IMR-90 (cell line): ENCODE measurements at regions not wholly inside any gene's neighbourhood (a gene's known extent, or its start where the extent isn't known, plus 50 kb on each side); places are given as distances from the start of the nearest gene placed in this dataset.

Experiments used
- ATAC-seq: fragments of 200-7000 bp; cut with Tn5 transposase; 2 replicates; pipeline ENCODE4 v1.9.1; 2020; ENCODE audit warnings: low read depth, mild to moderate bottlenecking, moderate library complexity
- BruUV-seq: library from RNA; stranded (reverse); fragments of 400-500 nt; replicated peaks from 2 replicates; lab custom pipeline; 2021; lab: Mats Ljungman, UMichigan
- CTCF ChIA-PET: fragments of 300-600 bp; formaldehyde crosslinking; extraction: SDS; loops from one replicate; lab custom pipeline; 2021; ENCODE audit warnings: antibody characterized with exemption; lab: Yijun Ruan, JAX
- POLR2A ChIA-PET: fragments of 300-600 bp; sonication (Branson Sonifier 250); formaldehyde crosslinking; loops from one replicate; lab custom pipeline; 2022; ENCODE audit warnings: antibody characterized with exemption; ENCODE audit not compliant: unreplicated experiment; lab: Charles Lee
- DNase-seq: peaks from one replicate; pipeline ENCODE4 v3.0.0; 2013
- H2AFZ ChIP-seq: replicated peaks from 2 replicates; pipeline ENCODE3; 2013; ENCODE audit warnings: low read length, mild to moderate bottlenecking; ENCODE audit not compliant: poor library complexity
- H2AK5ac ChIP-seq: 2 replicates; pipeline ENCODE4 v1.6.1; 2013; ENCODE audit warnings: low read depth, low read length, inconsistent platforms
- H2AK9ac ChIP-seq: replicated peaks from 2 replicates; pipeline ENCODE3; 2013; ENCODE audit warnings: mild to moderate bottlenecking, low read depth, low read length, moderate library complexity; ENCODE audit not compliant: poor library complexity
- H2BK120ac ChIP-seq: 2 replicates; pipeline ENCODE4 v1.6.1; 2013; ENCODE audit warnings: low read depth, low read length, inconsistent platforms
- H2BK15ac ChIP-seq: 3 replicates; pipeline ENCODE4 v1.6.1; 2013; ENCODE audit warnings: low read depth, low read length, inconsistent platforms
- H2BK20ac ChIP-seq: 2 replicates; pipeline ENCODE4 v1.6.1; 2013; ENCODE audit warnings: low read depth, mild to moderate bottlenecking, inconsistent platforms, low read length, moderate library complexity
- H2BK5ac ChIP-seq: 2 replicates; pipeline ENCODE4 v1.6.1; 2013; ENCODE audit warnings: mild to moderate bottlenecking, low read depth, low read length, inconsistent platforms; ENCODE audit not compliant: poor library complexity, severe bottlenecking
- H3K14ac ChIP-seq: replicated peaks from 2 replicates; pipeline ENCODE4 v1.6.1; 2013; ENCODE audit warnings: low read depth, low read length, inconsistent platforms
- H3K18ac ChIP-seq: 2 replicates; pipeline ENCODE4 v1.6.1; 2013; ENCODE audit warnings: low read depth, low read length, control low read depth
- H3K23ac ChIP-seq: 2 replicates; pipeline ENCODE4 v1.6.1; 2013; ENCODE audit warnings: low read depth, low read length, inconsistent platforms
- H3K27ac ChIP-seq: 2 replicates; pipeline ENCODE4 v1.5.1; 2013; ENCODE audit warnings: mild to moderate bottlenecking, control low read depth, low read length; ENCODE audit not compliant: insufficient read depth
- H3K27me3 ChIP-seq: 2 replicates; pipeline ENCODE4 v1.6.1; 2013; ENCODE audit warnings: low read length; ENCODE audit not compliant: control insufficient read depth, insufficient read depth
- H3K36me3 ChIP-seq: 2 replicates; pipeline ENCODE4 v1.6.1; 2013; ENCODE audit warnings: low read length, mixed read lengths; ENCODE audit not compliant: control insufficient read depth, insufficient read depth
- H3K4ac ChIP-seq: 2 replicates; pipeline ENCODE4 v1.6.1; 2013; ENCODE audit warnings: low read depth, low read length, inconsistent platforms
- H3K4me1 ChIP-seq: 2 replicates; pipeline ENCODE4 v1.6.1; 2013; ENCODE audit warnings: low read length, mixed read lengths; ENCODE audit not compliant: control insufficient read depth, insufficient read depth
- H3K4me2 ChIP-seq: 2 replicates; pipeline ENCODE4 v1.6.1; 2013; ENCODE audit warnings: low read depth, mild to moderate bottlenecking, control low read depth, low read length, moderate library complexity
- H3K4me3 ChIP-seq: 2 replicates; pipeline ENCODE4 v1.5.1; 2013; ENCODE audit warnings: low read depth, mild to moderate bottlenecking, control low read depth, low read length, moderate library complexity; ENCODE audit not compliant: insufficient read depth
- H3K56ac ChIP-seq: 2 replicates; pipeline ENCODE4 v1.6.1; 2013; ENCODE audit warnings: low read length, inconsistent platforms; ENCODE audit not compliant: insufficient read depth; ENCODE audit errors: extremely low read depth
- H3K79me1 ChIP-seq, 2 experiments: 2 replicates each; pipeline ENCODE4 v1.6.1; 2013; ENCODE audit warnings: low read length in 2 of 2, inconsistent platforms in 1 of 2, low read depth in 1 of 2
- H3K9ac ChIP-seq: 2 replicates; pipeline ENCODE4 v1.6.1; 2013; ENCODE audit warnings: low read depth, low read length, control low read depth
- H3K9me1 ChIP-seq: 2 replicates; pipeline ENCODE4 v1.6.1; 2013; ENCODE audit warnings: low read length, inconsistent platforms; ENCODE audit not compliant: insufficient read depth
- H3K9me3 ChIP-seq: 2 replicates; pipeline ENCODE4 v1.6.1; 2013; ENCODE audit warnings: low read length; ENCODE audit not compliant: control insufficient read depth, insufficient read depth
- H4K20me1 ChIP-seq: 2 replicates; pipeline ENCODE4 v1.6.1; 2013; ENCODE audit warnings: low read length, inconsistent platforms; ENCODE audit not compliant: insufficient read depth
- H4K5ac ChIP-seq: 2 replicates; pipeline ENCODE4 v1.6.1; 2013; ENCODE audit warnings: mild to moderate bottlenecking, low read depth, low read length, control low read depth
- H4K8ac ChIP-seq, 2 experiments: 2 replicates each; pipeline ENCODE4 v1.6.1; 2013; ENCODE audit warnings: low read depth in 2 of 2, low read length in 2 of 2, control low read depth in 1 of 2, inconsistent platforms in 1 of 2
- H4K91ac ChIP-seq: 2 replicates; pipeline ENCODE4 v1.6.1; 2013; ENCODE audit warnings: low read depth, low read length, inconsistent platforms; ENCODE audit not compliant: insufficient read depth
- CEBPB ChIP-seq: IDR thresholded peaks from 2 replicates; pipeline ENCODE4 v1.6.1; 2012; ENCODE audit warnings: low read depth, low read length, improper control_type of control experiment
- MAZ ChIP-seq: IDR thresholded peaks from 2 replicates; pipeline ENCODE4 v1.6.1; 2012; ENCODE audit warnings: low read depth, mild to moderate bottlenecking, low read length, improper control_type of control experiment, moderate library complexity, borderline replicate concordance
- RCOR1 ChIP-seq: IDR thresholded peaks from 2 replicates; pipeline ENCODE4 v1.6.1; 2012; ENCODE audit warnings: mild to moderate bottlenecking, low read length, improper control_type of control experiment; ENCODE audit not compliant: insufficient replicate concordance
- RFX5 ChIP-seq: IDR thresholded peaks from 2 replicates; pipeline ENCODE4 v1.8.0; 2012; ENCODE audit warnings: low read depth, mild to moderate bottlenecking, low read length, moderate library complexity
- WGBS, 2 experiments: methylation state at CpG; one replicate each; pipeline versions ENCODE4 v1.1.5 to v1.1.7; 2013; ENCODE audit warnings: missing lambda C conversion rate in 2 of 2; ENCODE audit not compliant: insufficient read length in 1 of 2; ENCODE audit errors: extremely low coverage in 2 of 2; 5-methylcytosine and 5-hydroxymethylcytosine counted together
- dilution Hi-C: fragments of 300-500 bp; cut with HindIII; formaldehyde crosslinking; loops from one replicate; pipeline ENCODE4 v1.14.3; 2018; ENCODE audit warnings: low sequenced_read_pairs; ENCODE audit not compliant: unreplicated experiment
- in situ Hi-C: fragments of 300-500 bp; cut with MboI; formaldehyde crosslinking; loops from 3 replicates; pipeline ENCODE4 v1.14.3; 2019; ENCODE audit warnings: low sequenced_read_pairs, inconsistent platforms, mixed read lengths
- intact Hi-C: fragments of 100-400 bp; cut with micrococcal nuclease; formaldehyde crosslinking; loops from 2 replicates; pipeline ENCODE4 v1.10.0; 2022

DNA sequence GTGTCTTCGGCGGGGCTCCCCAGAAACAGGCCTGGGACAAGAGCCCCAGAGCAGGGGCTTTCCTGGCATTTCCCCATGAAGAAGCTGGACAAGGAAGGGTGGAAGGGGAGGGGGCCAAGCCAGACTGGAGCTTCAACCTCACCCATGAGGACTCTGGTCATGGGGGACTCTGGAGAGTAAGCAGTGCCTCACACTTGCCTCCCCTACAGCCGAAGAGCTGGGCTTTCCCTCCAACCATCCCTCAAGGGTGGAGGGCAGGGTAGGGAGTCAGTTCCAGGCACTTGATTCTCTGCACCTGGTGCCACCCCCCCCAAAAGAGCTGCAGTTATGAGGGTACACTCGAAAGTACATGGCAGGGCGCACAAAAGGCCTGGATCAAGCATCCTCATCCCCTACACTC lies 246.6 kb downstream of the TFCP2L1 start:
- TF ChIP-seq MAZ = no peak
- no peak for TF ChIP-seq RFX5
- no peak for TF ChIP-seq CEBPB
- no peak for TF ChIP-seq RCOR1
- intact Hi-C loops = no loop called here
- 41% methylated on average over 2 of the region's 5 CpGs; no CpG with 5 or more reads in 1 of the 2 experiments for WGBS, 2 experiments

More for the DNA sequence above, 246.6 kb downstream of the TFCP2L1 start:
- Histone ChIP-seq H2AFZ (no peak overlapping the region), H3K9me1 (no peaks in the 10 kb centered on the region), H3K9me3 (peaks cover 7% of the 10 kb centered on the region), H2BK5ac (no peak overlapping the region), H3K18ac (no peak overlapping the region), H3K14ac (no peak overlapping the region), H2AK9ac (no peak overlapping the region), H2BK15ac (no peak overlapping the region), H3K4me3 (no peak overlapping the region), H3K27ac (no peak overlapping the region), H3K4ac (no peak overlapping the region), H2BK20ac (no peak overlapping the region), H3K36me3 (no peaks in the 10 kb centered on the region), H3K79me1 (no peaks in the 10 kb centered on the region), H3K27me3 (peaks cover 79% of the 10 kb centered on the region), H3K23ac (no peak overlapping the region), H3K4me2 (no peak overlapping the region), H3K9ac (no peak overlapping the region), H4K20me1 (no peaks in the 10 kb centered on the region; the same call in 1 of the 2 replicates), H4K91ac (no peak overlapping the region), H4K8ac (no peak overlapping the region), H2AK5ac (no peak overlapping the region), H2BK120ac (no peak overlapping the region), H4K5ac (no peak overlapping the region), H3K4me1 (no peaks in the 10 kb centered on the region), H3K56ac (no peak overlapping the region)
- ATAC-seq (no peak), DNase-seq (no peak)
- in situ Hi-C loops (no loop called here), dilution Hi-C loops (no loop called here)
- POLR2A ChIA-PET = no interaction called here
- CTCF ChIA-PET = no interaction called here
- no TSS peak for BruUV-seq
